Suprapubic skin (tissue), 3 donors: ENCODE measurements at regions not wholly inside any gene's neighbourhood (a gene's known extent, or its start where the extent isn't known, plus 50 kb on each side); places are given as distances from the start of the nearest gene placed in this dataset.

Experiments used
- POLR2AphosphoS5 ChIP-seq, 3 donors: sonication (generic); formaldehyde crosslinking; IDR thresholded peaks; one replicate each; pipeline ENCODE4 v1.6.1; 2017; ENCODE audit warnings: antibody characterized with exemption in 3 of 3
- TF ChIP-seq, protein P1 (sequence below), 2 donors: fragments of 200-600 bp in 1 of 2; fragments of 450-650 bp in 1 of 2; sonication (generic) in 1 of 2; IDR thresholded peaks; one replicate each; pipeline ENCODE4 v1.5.1; 2016 to 2019; ENCODE audit warnings: antibody characterized with exemption in 2 of 2, mild to moderate bottlenecking in 1 of 2, moderate library complexity in 1 of 2

DNA sequence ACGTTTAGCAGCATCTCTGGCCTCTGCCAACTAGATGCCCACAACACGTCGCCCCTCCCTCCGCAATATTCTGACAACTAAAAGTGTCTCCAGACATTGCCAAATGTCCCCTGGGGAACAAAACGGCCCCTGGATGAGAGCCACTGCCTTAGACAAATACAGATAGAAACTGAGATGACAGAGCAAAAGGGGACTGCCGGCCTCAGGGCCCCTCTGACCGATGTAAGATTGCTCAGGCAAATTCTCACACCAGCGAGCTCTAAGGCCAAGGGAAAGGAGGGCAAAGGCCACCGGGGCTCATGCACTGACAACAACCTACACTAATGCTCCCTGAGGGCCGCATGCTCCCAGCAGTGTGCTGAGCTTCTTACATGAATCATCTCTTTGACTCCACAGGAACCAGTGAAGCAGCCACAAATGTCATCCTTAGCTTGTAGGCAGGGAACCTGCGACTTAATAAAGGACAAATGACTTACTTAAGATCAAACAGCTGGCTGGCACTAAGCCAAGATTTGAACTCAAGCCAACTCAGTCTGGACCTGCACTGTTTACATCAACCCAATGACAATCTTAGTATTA is 228.5 kb downstream of the TTC32 start:
- TF ChIP-seq, protein P1, sequence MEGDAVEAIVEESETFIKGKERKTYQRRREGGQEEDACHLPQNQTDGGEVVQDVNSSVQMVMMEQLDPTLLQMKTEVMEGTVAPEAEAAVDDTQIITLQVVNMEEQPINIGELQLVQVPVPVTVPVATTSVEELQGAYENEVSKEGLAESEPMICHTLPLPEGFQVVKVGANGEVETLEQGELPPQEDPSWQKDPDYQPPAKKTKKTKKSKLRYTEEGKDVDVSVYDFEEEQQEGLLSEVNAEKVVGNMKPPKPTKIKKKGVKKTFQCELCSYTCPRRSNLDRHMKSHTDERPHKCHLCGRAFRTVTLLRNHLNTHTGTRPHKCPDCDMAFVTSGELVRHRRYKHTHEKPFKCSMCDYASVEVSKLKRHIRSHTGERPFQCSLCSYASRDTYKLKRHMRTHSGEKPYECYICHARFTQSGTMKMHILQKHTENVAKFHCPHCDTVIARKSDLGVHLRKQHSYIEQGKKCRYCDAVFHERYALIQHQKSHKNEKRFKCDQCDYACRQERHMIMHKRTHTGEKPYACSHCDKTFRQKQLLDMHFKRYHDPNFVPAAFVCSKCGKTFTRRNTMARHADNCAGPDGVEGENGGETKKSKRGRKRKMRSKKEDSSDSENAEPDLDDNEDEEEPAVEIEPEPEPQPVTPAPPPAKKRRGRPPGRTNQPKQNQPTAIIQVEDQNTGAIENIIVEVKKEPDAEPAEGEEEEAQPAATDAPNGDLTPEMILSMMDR (IDR thresholded peaks at IDR 0.05), result no peak
- TF ChIP-seq POLR2AphosphoS5 (IDR thresholded peaks at IDR 0.05), result no peak
